HFFc6 (cell line): ENCODE measurements at regions not wholly inside any gene's neighbourhood (a gene's known extent, or its start where the extent isn't known, plus 50 kb on each side); places are given as distances from the start of the nearest gene placed in this dataset.

ENCODE experiments used
- DNase-seq: peaks from one replicate; pipeline ENCODE4 v3.0.0-alpha.2; 2018
- H3K27ac Mint-ChIP-seq: 2 replicates; pipeline ENCODE4 v1.8.0; 2020; ENCODE audit warnings: mild to moderate bottlenecking, mixed read lengths
- H3K27me3 Mint-ChIP-seq: 2 replicates; pipeline ENCODE4 v1.8.0; 2021; ENCODE audit warnings: mild to moderate bottlenecking, moderate library complexity, mixed read lengths; ENCODE audit not compliant: insufficient read depth
- H3K36me3 Mint-ChIP-seq: 2 replicates; pipeline ENCODE4 v1.8.0; 2021; ENCODE audit warnings: low read depth, mixed read lengths
- H3K4me1 Mint-ChIP-seq: 2 replicates; pipeline ENCODE4 v1.8.0; 2020; ENCODE audit warnings: low read depth, mixed read lengths
- H3K4me3 Mint-ChIP-seq: 2 replicates; pipeline ENCODE4 v1.8.0; 2020; ENCODE audit warnings: mild to moderate bottlenecking, moderate library complexity, mixed read lengths
- H3K9me3 Mint-ChIP-seq: 2 replicates; pipeline ENCODE4 v1.8.0; 2020; ENCODE audit warnings: mild to moderate bottlenecking, mixed read lengths
- TF ChIP-seq, protein P1 (sequence below): fragments of 200-600 bp; sonication (generic); IDR thresholded peaks from 2 replicates; pipeline ENCODE4 v1.5.0; 2021; ENCODE audit warnings: antibody characterized with exemption, mild to moderate bottlenecking

DNA sequence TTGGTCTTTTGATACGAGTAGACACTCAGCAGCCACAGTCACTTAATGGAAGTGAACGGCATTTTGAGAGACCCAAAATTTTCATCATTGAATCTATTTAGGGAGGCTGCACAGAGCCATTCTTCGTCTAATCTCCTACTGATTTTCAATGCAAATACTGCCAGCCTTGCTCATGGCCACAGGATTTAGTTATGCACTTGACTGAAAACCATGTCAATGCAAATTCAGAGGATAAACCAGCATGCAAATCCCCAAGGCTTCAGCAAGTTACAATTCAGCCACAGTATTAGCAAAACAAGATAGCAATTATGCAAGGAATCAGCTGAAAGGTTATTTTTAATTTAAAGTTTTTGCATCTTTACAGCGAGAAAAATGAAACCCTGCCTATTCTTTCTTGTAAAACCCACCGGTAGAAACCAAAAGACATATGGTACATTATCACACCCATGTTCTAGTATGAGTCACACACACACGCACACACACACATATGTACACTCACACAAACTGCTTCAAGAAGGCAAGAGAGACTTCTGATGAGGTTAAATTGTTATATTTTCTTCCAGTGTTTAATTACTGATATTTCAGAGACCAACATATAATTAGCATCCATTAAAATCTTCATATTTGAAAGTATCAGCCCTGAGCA lies 985.3 kb upstream of the FLRT2 start:
- TF ChIP-seq, protein P1, sequence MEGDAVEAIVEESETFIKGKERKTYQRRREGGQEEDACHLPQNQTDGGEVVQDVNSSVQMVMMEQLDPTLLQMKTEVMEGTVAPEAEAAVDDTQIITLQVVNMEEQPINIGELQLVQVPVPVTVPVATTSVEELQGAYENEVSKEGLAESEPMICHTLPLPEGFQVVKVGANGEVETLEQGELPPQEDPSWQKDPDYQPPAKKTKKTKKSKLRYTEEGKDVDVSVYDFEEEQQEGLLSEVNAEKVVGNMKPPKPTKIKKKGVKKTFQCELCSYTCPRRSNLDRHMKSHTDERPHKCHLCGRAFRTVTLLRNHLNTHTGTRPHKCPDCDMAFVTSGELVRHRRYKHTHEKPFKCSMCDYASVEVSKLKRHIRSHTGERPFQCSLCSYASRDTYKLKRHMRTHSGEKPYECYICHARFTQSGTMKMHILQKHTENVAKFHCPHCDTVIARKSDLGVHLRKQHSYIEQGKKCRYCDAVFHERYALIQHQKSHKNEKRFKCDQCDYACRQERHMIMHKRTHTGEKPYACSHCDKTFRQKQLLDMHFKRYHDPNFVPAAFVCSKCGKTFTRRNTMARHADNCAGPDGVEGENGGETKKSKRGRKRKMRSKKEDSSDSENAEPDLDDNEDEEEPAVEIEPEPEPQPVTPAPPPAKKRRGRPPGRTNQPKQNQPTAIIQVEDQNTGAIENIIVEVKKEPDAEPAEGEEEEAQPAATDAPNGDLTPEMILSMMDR: no peak
- Mint-ChIP-seq H3K4me1 (no peaks in the 10 kb centered on the region), H3K27me3 (peaks cover 2% of the 10 kb centered on the region; the same call in 1 of the 2 replicates), H3K27ac (no peak overlapping the region), H3K4me3 (no peak overlapping the region), H3K9me3 (peaks cover 5% of the 10 kb centered on the region; the same call in 1 of the 2 replicates), H3K36me3 (no peaks in the 10 kb centered on the region)
- DNase-seq: no peak

DNA sequence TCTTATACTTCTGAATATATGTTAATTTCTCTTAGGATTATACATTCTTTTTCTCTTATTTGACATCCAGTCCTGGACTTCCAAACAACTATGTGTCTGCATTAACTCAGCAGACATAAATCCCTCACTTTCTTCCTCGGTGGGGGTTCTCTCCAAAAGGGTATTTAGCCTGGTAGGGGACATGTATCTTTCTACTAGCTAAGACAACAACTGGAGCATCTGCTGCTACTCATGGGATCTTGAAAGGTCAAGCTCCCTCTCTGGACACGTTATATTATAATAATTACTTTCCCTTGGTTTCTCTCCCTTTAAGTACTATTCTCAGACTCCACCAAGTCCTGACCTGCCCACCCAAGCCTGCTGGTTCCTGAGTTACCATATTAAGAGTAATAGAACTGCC lies 983.7 kb upstream of the FLRT2 start:
- TF ChIP-seq, protein P1: no peak
- Mint-ChIP-seq H3K27ac (no peak overlapping the region), H3K36me3 (no peaks in the 10 kb centered on the region), H3K9me3 (peaks cover 5% of the 10 kb centered on the region; the same call in 1 of the 2 replicates), H3K27me3 (peaks cover 2% of the 10 kb centered on the region; the same call in 1 of the 2 replicates), H3K4me1 (no peaks in the 10 kb centered on the region), H3K4me3 (no peak overlapping the region)
- DNase-seq: no peak

DNA sequence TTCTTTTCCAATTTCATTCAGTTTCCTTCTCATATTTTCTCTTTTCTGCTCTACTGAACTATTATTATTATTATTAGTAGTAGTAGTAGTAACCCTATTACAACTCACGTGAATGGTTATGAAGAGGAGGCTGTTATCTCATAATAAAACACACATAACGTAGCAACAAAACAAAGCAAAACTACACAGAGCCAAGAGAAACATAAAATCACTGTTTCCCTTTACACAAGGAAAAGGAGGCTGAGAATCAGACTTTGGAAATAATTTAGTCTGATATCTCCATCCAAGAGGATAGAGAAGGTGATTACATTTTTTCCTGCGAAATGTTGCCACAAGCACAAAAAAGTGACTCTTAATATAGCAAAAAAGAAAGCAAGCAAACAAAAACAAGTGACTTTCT lies 975.8 kb upstream of the FLRT2 start:
- peaks cover 6% of the 10 kb centered on the region for H3K9me3 Mint-ChIP-seq
- no peak for DNase-seq
- no peak overlapping the region for H3K27ac Mint-ChIP-seq
- H3K4me1 Mint-ChIP-seq: no peaks in the 10 kb centered on the region
- TF ChIP-seq, protein P1: no peak
- H3K36me3 Mint-ChIP-seq: no peaks in the 10 kb centered on the region
- no peak overlapping the region for H3K4me3 Mint-ChIP-seq
- H3K27me3 Mint-ChIP-seq: no peaks in the 10 kb centered on the region

DNA sequence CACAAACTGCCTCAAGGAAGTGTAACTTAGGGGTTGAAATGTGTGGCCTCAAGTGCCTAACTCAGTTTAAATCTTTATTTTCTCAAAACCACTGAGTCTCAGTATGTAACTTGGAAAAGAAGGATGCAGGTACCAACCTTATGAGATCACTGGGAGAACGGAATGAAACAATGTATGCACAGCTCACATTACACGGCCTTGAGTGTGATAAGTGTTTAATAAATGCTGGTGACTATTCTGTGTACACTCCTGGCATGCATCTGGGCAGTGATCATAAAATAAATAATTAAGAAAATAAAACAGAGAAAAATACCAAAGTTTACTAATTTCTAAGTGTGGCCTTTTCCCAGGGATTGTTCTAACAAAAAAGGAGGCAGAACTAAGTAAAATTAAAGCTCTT lies 974.5 kb upstream of the FLRT2 start:
- DNase-seq: no peak
- no peaks in the 10 kb centered on the region for H3K4me1 Mint-ChIP-seq
- H3K36me3 Mint-ChIP-seq: no peaks in the 10 kb centered on the region
- H3K9me3 Mint-ChIP-seq: peaks cover 5% of the 10 kb centered on the region; the same call in 1 of the 2 replicates
- no peak overlapping the region for H3K27ac Mint-ChIP-seq
- H3K27me3 Mint-ChIP-seq: no peaks in the 10 kb centered on the region
- H3K4me3 Mint-ChIP-seq: no peak overlapping the region
- TF ChIP-seq, protein P1: no peak

DNA sequence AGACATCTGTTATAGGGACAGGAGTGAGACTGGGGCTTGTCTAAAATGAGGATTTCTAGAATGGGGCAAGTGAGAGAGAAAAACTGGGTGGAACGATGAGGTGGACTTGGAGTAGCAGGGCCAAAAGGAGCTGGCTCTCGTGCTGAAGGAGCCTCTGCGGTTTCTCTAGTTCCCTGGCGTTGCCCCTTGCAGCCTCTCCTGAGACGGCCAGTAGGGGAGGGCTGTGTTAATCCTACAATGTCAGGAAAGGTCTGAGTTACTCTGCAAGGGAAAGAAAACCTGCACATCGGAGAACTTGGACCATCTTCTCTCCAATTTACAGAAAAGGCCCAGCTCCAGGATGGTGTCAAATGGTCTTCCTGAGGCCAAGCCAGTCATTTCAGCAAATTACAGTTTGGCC lies 963.8 kb upstream of the FLRT2 start:
- Mint-ChIP-seq H3K27ac (no peak overlapping the region), H3K27me3 (no peaks in the 10 kb centered on the region), H3K36me3 (no peaks in the 10 kb centered on the region), H3K9me3 (peaks cover 5% of the 10 kb centered on the region), H3K4me3 (no peak overlapping the region), H3K4me1 (no peaks in the 10 kb centered on the region)
- no peak for DNase-seq
- TF ChIP-seq, protein P1: no peak
